ENCODE measurements at regions not wholly inside any gene's neighbourhood (a gene's known extent, or its start where the extent isn't known, plus 50 kb on each side); places are given as distances from the start of the nearest gene placed in this dataset.

- FAIRE-seq, result no peak
- intact Hi-C loops (cut with DNase I), result no loop called here
- peaks cover 0 to 6% (median 3%) of the 10 kb centered on the region in 3 donors for H3K4me1 ChIP-seq (ENCODE audit: control insufficient read depth in 2 of 3, insufficient read depth in 2 of 3, low read depth in 1 of 3, low read length in 3 of 3)
- H3K9ac ChIP-seq (ENCODE audit: low read length in 3 of 3), result no peak overlapping the region
- TF ChIP-seq CTCF (IDR thresholded peaks at IDR 0.05; ENCODE audit: borderline replicate concordance, extremely low read depth, insufficient read depth), result no peak
- no peak overlapping the region for H3K4me3 ChIP-seq (ENCODE audit: low read length in 3 of 3)
- H3K9me3 ChIP-seq (ENCODE audit: control insufficient read depth in 2 of 3, insufficient read depth in 1 of 3, low read length in 3 of 3), result no peaks in the 10 kb centered on the region
- no peaks in the 10 kb centered on the region for H3K36me3 ChIP-seq (ENCODE audit: control insufficient read depth in 2 of 3, insufficient read depth in 3 of 3, low read length in 3 of 3)
- no peak for DNase-seq
- H3K27ac ChIP-seq (ENCODE audit: low read depth in 2 of 2, low read length in 2 of 2), result no peak overlapping the region
- no peaks in the 10 kb centered on the region for H3K27me3 ChIP-seq (ENCODE audit: control insufficient read depth, insufficient read depth, low read length)
These were observed 85.5 kb upstream of the ERRFI1 start for GRCh38 chr1:8111560-8111959.

- FAIRE-seq (no peak), DNase-seq (no peak)
- Histone ChIP-seq H3K4me3 (ENCODE audit: low read length in 3 of 3) (no peak overlapping the region), H3K4me1 (ENCODE audit: control insufficient read depth in 2 of 3, insufficient read depth in 2 of 3, low read depth in 1 of 3, low read length in 3 of 3) (no peaks in the 10 kb centered on the region), H3K9me3 (ENCODE audit: control insufficient read depth in 2 of 3, insufficient read depth in 1 of 3, low read length in 3 of 3) (no peaks in the 10 kb centered on the region), H3K27ac (ENCODE audit: low read depth in 2 of 2, low read length in 2 of 2) (no peak overlapping the region), H3K36me3 (ENCODE audit: control insufficient read depth in 2 of 3, insufficient read depth in 3 of 3, low read length in 3 of 3) (no peaks in the 10 kb centered on the region), H3K9ac (ENCODE audit: low read length in 3 of 3) (no peak overlapping the region), H3K27me3 (ENCODE audit: control insufficient read depth, insufficient read depth, low read length) (no peaks in the 10 kb centered on the region)
- intact Hi-C loops (cut with DNase I), result no loop called here
- no peak for TF ChIP-seq CTCF (IDR thresholded peaks at IDR 0.05; ENCODE audit: borderline replicate concordance, extremely low read depth, insufficient read depth)
These were observed 83.1 kb upstream of the ERRFI1 start for GRCh38 chr1:8109216-8109615.

GRCh38 chr1:8107897-8108296 lies 81.8 kb upstream of the ERRFI1 start:
- Histone ChIP-seq H3K9ac (ENCODE audit: low read length in 3 of 3) (no peak overlapping the region), H3K36me3 (ENCODE audit: control insufficient read depth in 2 of 3, insufficient read depth in 3 of 3, low read length in 3 of 3) (no peaks in the 10 kb centered on the region), H3K27me3 (ENCODE audit: control insufficient read depth, insufficient read depth, low read length) (no peaks in the 10 kb centered on the region), H3K4me1 (ENCODE audit: control insufficient read depth in 2 of 3, insufficient read depth in 2 of 3, low read depth in 1 of 3, low read length in 3 of 3) (no peaks in the 10 kb centered on the region), H3K4me3 (ENCODE audit: low read length in 3 of 3) (no peak overlapping the region), H3K9me3 (ENCODE audit: control insufficient read depth in 2 of 3, insufficient read depth in 1 of 3, low read length in 3 of 3) (no peaks in the 10 kb centered on the region), H3K27ac (ENCODE audit: low read depth in 2 of 2, low read length in 2 of 2) (no peak overlapping the region)
- DNase-seq, result no peak
- no peak for TF ChIP-seq CTCF (IDR thresholded peaks at IDR 0.05; ENCODE audit: borderline replicate concordance, extremely low read depth, insufficient read depth)
- FAIRE-seq, result no peak
- intact Hi-C loops (cut with DNase I), result no loop called here
